Spleen (tissue), 11 donors: ENCODE measurements at regions not wholly inside any gene's neighbourhood (a gene's known extent, or its start where the extent isn't known, plus 50 kb on each side); places are given as distances from the start of the nearest gene placed in this dataset.

ENCODE experiments used
- DNase-seq: peaks from one replicate; pipeline ENCODE4 v3.0.0-alpha.2; 2020
- H3K27ac ChIP-seq, 8 donors: fragments of 200-600 bp; sonication (generic) in 7 of 8; 1 replicate in 4 of 8; 2 replicates in 4 of 8; pipeline versions ENCODE4 v1.5.0 to v1.8.0; 2016 to 2021; ENCODE audit warnings: inconsistent platforms in 4 of 8, mild to moderate bottlenecking in 4 of 8, moderate library complexity in 1 of 8
- H3K27me3 ChIP-seq, 7 donors: fragments of 200-600 bp; sonication (generic) in 6 of 7; replicated peaks in 1 of 7; 1 replicate in 4 of 7; 2 replicates in 3 of 7; pipeline versions ENCODE4 v1.5.0 to v1.8.0; 2016 to 2021; ENCODE audit warnings: inconsistent platforms in 3 of 7, mild to moderate bottlenecking in 1 of 7
- H3K36me3 ChIP-seq, 6 donors: fragments of 200-600 bp; sonication (generic) in 5 of 6; 1 replicate in 4 of 6; 2 replicates in 2 of 6; pipeline versions ENCODE4 v1.5.0 to v1.8.0; 2016 to 2021; ENCODE audit warnings: inconsistent platforms in 2 of 6
- H3K4me1 ChIP-seq, 6 donors: fragments of 200-600 bp; sonication (generic) in 5 of 6; 1 replicate in 3 of 6; 2 replicates in 3 of 6; pipeline versions ENCODE4 v1.5.0 to v1.8.0; 2016 to 2021; ENCODE audit warnings: inconsistent platforms in 3 of 6
- H3K4me3 ChIP-seq, 8 donors: fragments of 200-600 bp; sonication (generic) in 7 of 8; 1 replicate in 4 of 8; 2 replicates in 4 of 8; pipeline versions ENCODE4 v1.5.0 to v1.8.0; 2016 to 2021; ENCODE audit warnings: inconsistent platforms in 4 of 8, mild to moderate bottlenecking in 4 of 8, moderate library complexity in 2 of 8
- H3K9me3 ChIP-seq, 8 donors: fragments of 200-600 bp; sonication (generic) in 7 of 8; 1 replicate in 4 of 8; 2 replicates in 4 of 8; pipeline versions ENCODE4 v1.5.0 to v1.8.0; 2016 to 2021; ENCODE audit warnings: inconsistent platforms in 4 of 8
- POLR2A ChIP-seq, 3 donors: fragments of 450-650 bp; IDR thresholded peaks; one replicate each; pipeline ENCODE4 v1.5.1; 2017; ENCODE audit warnings: antibody characterized with exemption in 3 of 3, mild to moderate bottlenecking in 1 of 3
- POLR2AphosphoS5 ChIP-seq, 3 donors: sonication (generic); formaldehyde crosslinking; IDR thresholded peaks; one replicate each; pipeline ENCODE4 v1.5.1; 2017; ENCODE audit warnings: antibody characterized with exemption in 3 of 3
- WGBS, 5 donors: extraction: QIAGEN DNeasy Blood & Tissue Kit in 3 of 5; methylation state at CpG; one replicate each; pipeline versions ENCODE4 v1.1.5 to v1.1.7; 2013 to 2018; 5-methylcytosine and 5-hydroxymethylcytosine counted together
- intact Hi-C: fragments of 100-400 bp; cut with DNase I; formaldehyde crosslinking; loops from one replicate; pipeline ENCODE4 v1.15.0; 2023; ENCODE audit warnings: low total_unique reads
- TF ChIP-seq, protein P1 (sequence below), 11 experiments: fragments of 200-600 bp in 7 of 11; fragments of 450-650 bp in 4 of 11; sonication (generic) in 4 of 11; IDR thresholded peaks in 8 of 11; conservative IDR thresholded peaks in 3 of 11; 1 replicate in 7 of 11; 2 replicates in 4 of 11; pipeline versions ENCODE4 v1.4.0 to v1.8.0; 2016 to 2021; ENCODE audit warnings: antibody characterized with exemption in 11 of 11, inconsistent platforms in 4 of 11, mild to moderate bottlenecking in 1 of 11
- donor health status: healthy with polysubstance abuse.
- donor health status: DM: no; HTN: no; CAD: no; lungs with moderate emphysema.
- donor health status: DM: no; HTN: no; CAD: no.
- donor health status: Bipolar disorder and iron deficiency.
- donor health status: healthy.
- donor health status: DM: no; HTN: no; CAD: no.
- donor health status: DM: yes; HTN: yes; CAD: no.

DNA sequence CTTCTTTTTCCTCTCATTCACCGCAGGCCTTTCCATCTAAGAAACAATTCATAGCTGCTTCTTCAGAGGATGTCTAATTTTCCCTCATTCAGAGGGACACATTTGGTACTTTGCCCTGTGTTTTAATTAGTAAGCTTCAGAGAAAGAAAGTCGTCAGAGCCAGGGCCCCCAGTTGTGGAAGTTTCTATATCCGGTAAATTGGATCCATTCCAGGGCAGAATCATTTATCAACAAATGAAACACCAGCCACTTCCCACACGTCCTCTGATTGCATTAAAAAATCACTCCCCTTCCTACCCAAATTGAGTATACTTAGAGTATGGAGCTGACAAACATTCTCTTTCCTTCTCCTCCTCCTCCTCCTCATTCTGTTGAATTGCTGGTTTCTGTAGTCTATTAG is 205.8 kb upstream of the HDAC9 start:
- no peak for DNase-seq
- Histone ChIP-seq H3K4me1 (peaks cover 8 to 67% (median 57%) of the 10 kb centered on the region in 6 donors), H3K9me3 (no peaks in the 10 kb centered on the region), H3K4me3 (peak overlapping the region in 6 of 8 donors; percentile 27 to 67 (median 34)), H3K36me3 (no peaks in the 10 kb centered on the region), H3K27me3 (no peaks in the 10 kb centered on the region), H3K27ac (peak overlapping the region; percentile 38 to 81 (median 71))
- no peak for TF ChIP-seq POLR2AphosphoS5 (IDR thresholded peaks at IDR 0.05)
- no peak for TF ChIP-seq POLR2A (IDR thresholded peaks at IDR 0.05)
- TF ChIP-seq, protein P1, sequence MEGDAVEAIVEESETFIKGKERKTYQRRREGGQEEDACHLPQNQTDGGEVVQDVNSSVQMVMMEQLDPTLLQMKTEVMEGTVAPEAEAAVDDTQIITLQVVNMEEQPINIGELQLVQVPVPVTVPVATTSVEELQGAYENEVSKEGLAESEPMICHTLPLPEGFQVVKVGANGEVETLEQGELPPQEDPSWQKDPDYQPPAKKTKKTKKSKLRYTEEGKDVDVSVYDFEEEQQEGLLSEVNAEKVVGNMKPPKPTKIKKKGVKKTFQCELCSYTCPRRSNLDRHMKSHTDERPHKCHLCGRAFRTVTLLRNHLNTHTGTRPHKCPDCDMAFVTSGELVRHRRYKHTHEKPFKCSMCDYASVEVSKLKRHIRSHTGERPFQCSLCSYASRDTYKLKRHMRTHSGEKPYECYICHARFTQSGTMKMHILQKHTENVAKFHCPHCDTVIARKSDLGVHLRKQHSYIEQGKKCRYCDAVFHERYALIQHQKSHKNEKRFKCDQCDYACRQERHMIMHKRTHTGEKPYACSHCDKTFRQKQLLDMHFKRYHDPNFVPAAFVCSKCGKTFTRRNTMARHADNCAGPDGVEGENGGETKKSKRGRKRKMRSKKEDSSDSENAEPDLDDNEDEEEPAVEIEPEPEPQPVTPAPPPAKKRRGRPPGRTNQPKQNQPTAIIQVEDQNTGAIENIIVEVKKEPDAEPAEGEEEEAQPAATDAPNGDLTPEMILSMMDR (IDR thresholded peaks at IDR 0.05 in 8 of 11, conservative IDR thresholded peaks at IDR 0.05 in 3 of 11): no peak
- WGBS, 5 donors: 21 to 27% (median 24%) methylated on average over 4 of the region's 4 CpGs
- intact Hi-C loops: no loop called here

GRCh38 chr7:18290223-18290622 is 205.3 kb upstream of the HDAC9 start:
- WGBS, 5 donors: 2 to 12% (median 10%) methylated on average over 5 of the region's 5 CpGs
- H3K4me1 ChIP-seq: peaks cover 8 to 71% (median 60%) of the 10 kb centered on the region in 6 donors
- H3K27ac ChIP-seq: peak overlapping the region; percentile 38 to 81 (median 74)
- no peaks in the 10 kb centered on the region for H3K27me3 ChIP-seq
- peak overlapping the region; percentile 14 to 67 (median 30) for H3K4me3 ChIP-seq
- no peak for DNase-seq
- H3K9me3 ChIP-seq: no peaks in the 10 kb centered on the region
- intact Hi-C loops: no loop called here
- no peaks in the 10 kb centered on the region for H3K36me3 ChIP-seq
- TF ChIP-seq POLR2AphosphoS5 (IDR thresholded peaks at IDR 0.05): no peak
- TF ChIP-seq POLR2A (IDR thresholded peaks at IDR 0.05): peak in 1 of 3 donors; percentile 63
- TF ChIP-seq, protein P1 (IDR thresholded peaks at IDR 0.05 in 8 of 11, conservative IDR thresholded peaks at IDR 0.05 in 3 of 11): no peak

- TF ChIP-seq POLR2A (IDR thresholded peaks at IDR 0.05) (no peak), POLR2AphosphoS5 (IDR thresholded peaks at IDR 0.05) (no peak)
- TF ChIP-seq, protein P1 (IDR thresholded peaks at IDR 0.05 in 8 of 11, conservative IDR thresholded peaks at IDR 0.05 in 3 of 11): no peak
- intact Hi-C loops: no loop called here
- Histone ChIP-seq H3K9me3 (no peaks in the 10 kb centered on the region), H3K27me3 (no peaks in the 10 kb centered on the region), H3K4me3 (peak overlapping the region; percentile 14 to 67 (median 30)), H3K4me1 (peaks cover 8 to 77% (median 65%) of the 10 kb centered on the region in 6 donors), H3K36me3 (no peaks in the 10 kb centered on the region), H3K27ac (peak overlapping the region; percentile 38 to 81 (median 74))
- 14 to 35% (median 28%) methylated on average over 1 of the region's 1 CpG for WGBS, 5 donors
- DNase-seq: no peak
Measured at GRCh38 chr7:18290865-18291264, 204.7 kb upstream of the HDAC9 start.

DNA sequence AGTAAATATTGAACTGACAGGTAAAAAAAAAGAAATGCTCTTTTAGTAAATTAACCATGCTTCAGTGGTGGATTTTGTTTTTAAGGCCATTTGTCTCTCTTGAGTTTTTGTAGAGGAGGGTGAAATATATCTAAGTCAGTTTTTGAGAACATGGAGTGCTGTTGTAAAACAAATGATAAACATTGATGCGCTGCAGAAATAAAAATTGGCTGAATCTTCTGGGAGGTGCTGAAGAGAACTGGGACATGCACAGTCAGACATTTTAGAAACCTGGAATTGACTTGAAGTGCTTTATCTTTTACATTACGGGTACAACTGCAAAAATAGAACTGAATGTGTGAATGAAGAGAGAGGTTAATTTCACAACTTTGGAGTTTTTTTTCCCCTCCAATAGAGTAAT is 203.0 kb upstream of the HDAC9 start:
- Histone ChIP-seq H3K36me3 (no peaks in the 10 kb centered on the region), H3K27ac (peak overlapping the region in 5 of 8 donors; percentile 31 to 81 (median 69)), H3K4me1 (peaks cover 8 to 91% (median 69%) of the 10 kb centered on the region in 6 donors), H3K9me3 (no peaks in the 10 kb centered on the region), H3K27me3 (no peaks in the 10 kb centered on the region), H3K4me3 (peak overlapping the region in 5 of 8 donors; percentile 1 to 67 (median 31))
- WGBS, 5 donors: 29 to 73% (median 62%) methylated on average over 2 of the region's 2 CpGs
- intact Hi-C loops: no loop called here
- DNase-seq: no peak
- TF ChIP-seq POLR2AphosphoS5 (IDR thresholded peaks at IDR 0.05) (no peak), POLR2A (IDR thresholded peaks at IDR 0.05) (no peak)
- TF ChIP-seq, protein P1 (IDR thresholded peaks at IDR 0.05 in 8 of 11, conservative IDR thresholded peaks at IDR 0.05 in 3 of 11): no peak
